ENCODE measurements at regions not wholly inside any gene's neighbourhood (a gene's known extent, or its start where the extent isn't known, plus 50 kb on each side); places are given as distances from the start of the nearest gene placed in this dataset.
"Not testable (repeated sequence)": the region's sequence is repeated elsewhere in the genome, so short reads cannot be mapped to it uniquely, and the experiment has no call there.

- no peak for DNase-seq (ENCODE audit: low spot score)
Measured at GRCh38 chr11:122604621-122605020, 50.9 kb upstream of the UBASH3B start.

- DNase-seq (ENCODE audit: low spot score) = no peak
Measured at GRCh38 chr11:122601141-122602125, 54.1 kb upstream of the UBASH3B start.

GRCh38 chr11:122600290-122600689 lies 55.2 kb upstream of the UBASH3B start:
- DNase-seq (ENCODE audit: low spot score) = no peak

GRCh38 chr11:122599434-122599833 lies 56.1 kb upstream of the UBASH3B start:
- DNase-seq (ENCODE audit: low spot score) = no peak

GRCh38 chr11:122598971-122599370 lies 56.6 kb upstream of the UBASH3B start:
- DNase-seq (ENCODE audit: low spot score) = no peak

- no peak for DNase-seq (ENCODE audit: low spot score)
Measured at GRCh38 chr11:122597511-122597910, 58.0 kb upstream of the UBASH3B start.

- DNase-seq (ENCODE audit: low spot score) = no peak
Measured at GRCh38 chr11:122594986-122595645, 60.4 kb upstream of the UBASH3B start.

- no peak for DNase-seq (ENCODE audit: low spot score)
Measured at GRCh38 chr11:122593473-122594420, 61.8 kb upstream of the UBASH3B start.

- DNase-seq (ENCODE audit: low spot score) = no peak
Measured at GRCh38 chr11:122592641-122593040, 62.9 kb upstream of the UBASH3B start.

GRCh38 chr11:122584670-122585069 lies 70.9 kb upstream of the UBASH3B start:
- DNase-seq (ENCODE audit: low spot score) = no peak

- not testable (repeated sequence) for DNase-seq (ENCODE audit: low spot score)
Measured at GRCh38 chr11:122580071-122580470, 75.5 kb upstream of the UBASH3B start.

GRCh38 chr11:122578171-122578825 lies 77.2 kb upstream of the UBASH3B start:
- no peak for DNase-seq (ENCODE audit: low spot score)

- DNase-seq (ENCODE audit: low spot score) = no peak
Measured at GRCh38 chr11:122572592-122572991, 82.9 kb upstream of the UBASH3B start.

GRCh38 chr11:122563761-122564160 lies 91.8 kb upstream of the UBASH3B start:
- DNase-seq (ENCODE audit: low spot score) = no peak

GRCh38 chr11:122559734-122560382 lies 95.7 kb upstream of the UBASH3B start:
- DNase-seq (ENCODE audit: low spot score) = no peak

GRCh38 chr11:122559218-122559617 lies 96.3 kb upstream of the UBASH3B start:
- DNase-seq (ENCODE audit: low spot score) = not testable (repeated sequence)

GRCh38 chr11:122557163-122557562 lies 98.4 kb upstream of the UBASH3B start:
- DNase-seq (ENCODE audit: low spot score) = not testable (repeated sequence)

GRCh38 chr11:122556605-122557004 lies 98.9 kb upstream of the UBASH3B start:
- DNase-seq (ENCODE audit: low spot score) = no peak

- no peak for DNase-seq (ENCODE audit: low spot score)
Measured at GRCh38 chr11:122538060-122538459, 117.5 kb upstream of the UBASH3B start.

GRCh38 chr11:122524898-122525297 lies 130.6 kb upstream of the UBASH3B start:
- no peak for DNase-seq (ENCODE audit: low spot score)
